Lower leg skin (tissue), 3 donors: ENCODE measurements at regions not wholly inside any gene's neighbourhood (a gene's known extent, or its start where the extent isn't known, plus 50 kb on each side); places are given as distances from the start of the nearest gene placed in this dataset.

Experiments
- POLR2A ChIP-seq, 2 donors: fragments of 450-650 bp; IDR thresholded peaks; one replicate each; pipeline ENCODE4 v1.6.1; 2016 to 2017; ENCODE audit warnings: antibody characterized with exemption in 2 of 2, mild to moderate bottlenecking in 1 of 2, moderate library complexity in 1 of 2
- TF ChIP-seq, protein P1 (sequence below), 3 donors: fragments of 450-650 bp; IDR thresholded peaks; one replicate each; pipeline ENCODE4 v1.5.1; 2016; ENCODE audit warnings: antibody characterized with exemption in 3 of 3, mild to moderate bottlenecking in 3 of 3, moderate library complexity in 2 of 3

DNA sequence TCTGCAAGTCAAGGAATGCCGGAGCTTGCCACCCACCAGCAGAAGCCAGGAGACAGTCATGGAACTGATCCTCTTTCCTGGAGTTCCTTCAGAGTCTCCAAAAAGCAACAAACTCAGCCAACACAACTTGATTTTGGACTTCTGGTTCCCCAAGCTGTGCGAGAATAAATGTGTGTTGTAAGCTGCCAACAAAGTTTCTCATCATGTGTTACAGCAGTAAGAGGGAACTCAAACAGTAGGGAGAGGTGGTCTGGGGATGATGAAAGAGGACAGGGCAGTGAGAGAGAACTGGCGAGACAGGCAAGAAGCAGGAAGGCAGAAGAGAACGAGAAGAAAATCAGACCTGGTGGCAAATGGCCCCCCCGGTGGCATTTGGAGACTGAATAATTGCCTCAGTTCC is 204.9 kb downstream of the MAF start:
- no peak for TF ChIP-seq POLR2A (IDR thresholded peaks at IDR 0.05)
- TF ChIP-seq, protein P1, sequence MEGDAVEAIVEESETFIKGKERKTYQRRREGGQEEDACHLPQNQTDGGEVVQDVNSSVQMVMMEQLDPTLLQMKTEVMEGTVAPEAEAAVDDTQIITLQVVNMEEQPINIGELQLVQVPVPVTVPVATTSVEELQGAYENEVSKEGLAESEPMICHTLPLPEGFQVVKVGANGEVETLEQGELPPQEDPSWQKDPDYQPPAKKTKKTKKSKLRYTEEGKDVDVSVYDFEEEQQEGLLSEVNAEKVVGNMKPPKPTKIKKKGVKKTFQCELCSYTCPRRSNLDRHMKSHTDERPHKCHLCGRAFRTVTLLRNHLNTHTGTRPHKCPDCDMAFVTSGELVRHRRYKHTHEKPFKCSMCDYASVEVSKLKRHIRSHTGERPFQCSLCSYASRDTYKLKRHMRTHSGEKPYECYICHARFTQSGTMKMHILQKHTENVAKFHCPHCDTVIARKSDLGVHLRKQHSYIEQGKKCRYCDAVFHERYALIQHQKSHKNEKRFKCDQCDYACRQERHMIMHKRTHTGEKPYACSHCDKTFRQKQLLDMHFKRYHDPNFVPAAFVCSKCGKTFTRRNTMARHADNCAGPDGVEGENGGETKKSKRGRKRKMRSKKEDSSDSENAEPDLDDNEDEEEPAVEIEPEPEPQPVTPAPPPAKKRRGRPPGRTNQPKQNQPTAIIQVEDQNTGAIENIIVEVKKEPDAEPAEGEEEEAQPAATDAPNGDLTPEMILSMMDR (IDR thresholded peaks at IDR 0.05), result no peak
